HG03571 (cell line): ENCODE measurements at regions not wholly inside any gene's neighbourhood (a gene's known extent, or its start where the extent isn't known, plus 50 kb on each side); places are given as distances from the start of the nearest gene placed in this dataset.

Experiments used
- ATAC-seq: cut with Tn5 transposase; IDR thresholded peaks from one replicate; pipeline ENCODE4 v1.9.1; 2021; ENCODE audit not compliant: unreplicated experiment

DNA sequence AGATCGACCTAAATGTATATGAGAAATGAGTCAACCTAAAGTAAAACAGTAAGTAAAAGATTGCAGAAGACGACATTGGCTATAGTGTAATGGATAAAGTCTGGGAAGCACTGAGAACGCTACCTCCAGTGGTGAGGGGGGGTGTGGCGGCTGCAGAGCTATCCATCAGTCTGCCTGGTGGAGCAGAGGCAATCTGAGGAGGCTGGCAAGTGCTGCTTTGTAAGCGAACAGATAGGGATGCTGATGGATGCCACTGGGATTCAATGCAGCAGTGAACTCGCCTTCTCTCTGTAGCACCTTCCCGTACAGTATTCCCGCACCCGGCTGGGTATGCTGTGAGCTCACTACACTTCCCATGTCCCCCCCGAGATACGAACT, 261.5 kb downstream of the NSG2 start:
- ATAC-seq, result no peak

DNA sequence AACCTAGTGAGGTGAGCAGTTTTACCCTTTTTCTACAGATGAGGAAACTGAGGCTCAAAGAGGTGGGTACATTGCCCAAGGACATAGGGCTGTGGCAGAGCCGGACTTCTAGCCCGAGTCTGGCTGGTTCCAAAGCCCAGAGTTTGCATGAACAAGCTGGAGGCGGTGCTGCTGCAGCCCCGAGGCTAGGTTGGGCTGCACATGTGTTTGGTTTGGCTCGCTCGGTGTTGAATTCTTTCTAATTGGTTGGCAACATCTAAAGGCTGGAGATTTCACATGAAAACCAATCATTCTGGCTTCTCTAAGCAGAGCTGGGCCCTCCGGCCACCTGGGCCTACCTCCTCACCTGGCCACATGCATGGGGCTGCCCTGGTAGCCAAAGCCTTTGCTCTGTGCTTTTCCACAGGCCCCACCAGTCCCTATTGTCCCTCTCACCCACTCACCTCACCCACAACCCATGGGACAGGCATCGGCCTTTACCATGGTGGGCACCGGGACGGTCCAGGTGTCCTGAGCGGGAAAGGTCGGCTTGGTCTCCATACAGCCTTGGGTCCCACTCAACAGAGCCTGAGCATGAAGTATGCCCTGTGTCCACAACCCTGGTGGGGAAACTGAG, 262.3 kb downstream of the NSG2 start:
- ATAC-seq, result no peak

DNA sequence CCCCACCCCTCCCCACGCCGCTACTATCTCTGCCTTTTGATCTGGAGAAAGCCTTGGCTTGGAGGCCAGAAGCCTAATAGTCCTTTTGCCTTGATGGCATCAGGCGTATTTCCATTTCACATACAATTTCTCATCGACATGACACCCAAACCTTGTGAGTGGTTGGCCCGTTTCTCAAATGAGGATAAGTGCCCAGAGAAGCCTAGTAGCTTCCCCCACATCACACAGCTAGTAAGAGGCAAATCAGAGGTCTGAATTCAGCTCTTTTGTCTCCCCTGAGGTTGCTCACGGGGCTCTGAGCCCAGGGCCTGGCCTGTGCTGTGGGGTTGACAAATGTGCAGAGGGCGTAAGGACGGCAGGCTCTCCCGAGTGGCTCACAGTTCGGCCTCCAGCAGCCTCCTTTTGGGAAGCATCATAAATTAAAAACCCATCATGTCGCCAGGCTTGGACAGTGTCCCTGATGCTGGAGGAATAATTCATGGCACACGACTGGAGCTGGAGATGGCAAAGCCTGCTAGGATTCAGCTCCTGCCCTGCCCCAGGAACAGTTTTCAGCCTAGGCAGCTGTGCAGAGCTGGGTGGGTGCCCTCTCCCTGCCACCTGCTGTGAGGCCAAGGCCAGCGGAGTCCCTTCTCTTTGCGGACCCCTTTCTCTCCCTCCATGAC, 263.8 kb downstream of the NSG2 start:
- no peak for ATAC-seq

DNA sequence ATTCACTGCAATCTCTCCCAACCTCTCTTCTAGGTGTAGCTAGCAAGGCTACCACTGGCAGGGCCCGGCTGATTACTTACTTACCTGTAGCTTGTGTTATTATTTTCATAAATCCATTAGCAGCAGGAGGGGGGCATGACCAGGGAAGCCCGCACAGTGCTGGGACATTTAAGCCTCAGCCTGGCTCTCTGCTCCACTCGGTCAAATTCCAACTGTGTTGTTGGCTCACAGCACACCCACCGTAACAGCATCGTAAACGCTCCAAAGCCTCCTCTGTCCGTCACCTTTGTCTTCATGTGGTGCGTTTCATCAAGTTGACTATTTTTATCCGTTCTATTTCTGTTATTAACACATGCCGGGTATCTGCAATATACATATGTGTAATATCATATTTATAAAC, 264.7 kb downstream of the NSG2 start:
- no peak for ATAC-seq

DNA sequence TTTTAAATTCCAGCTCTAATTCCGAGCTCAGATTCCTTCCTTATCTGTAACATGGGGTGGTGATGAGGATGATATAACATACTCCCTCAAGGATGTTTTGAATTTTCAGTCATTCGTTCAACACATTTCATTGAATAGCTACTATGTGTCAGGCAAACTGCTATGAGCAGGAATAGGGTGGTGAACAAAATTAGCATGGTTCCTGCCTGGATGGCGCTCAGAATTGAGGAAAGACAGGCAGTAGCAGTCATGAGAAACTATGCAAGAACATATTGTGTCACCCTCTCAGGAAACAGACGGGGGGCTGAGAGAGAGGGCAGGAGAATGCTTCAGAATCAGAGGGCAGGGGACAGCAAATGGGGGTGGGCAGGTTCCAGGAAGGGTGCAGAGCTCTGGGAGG, 265.2 kb downstream of the NSG2 start:
- no peak for ATAC-seq

DNA sequence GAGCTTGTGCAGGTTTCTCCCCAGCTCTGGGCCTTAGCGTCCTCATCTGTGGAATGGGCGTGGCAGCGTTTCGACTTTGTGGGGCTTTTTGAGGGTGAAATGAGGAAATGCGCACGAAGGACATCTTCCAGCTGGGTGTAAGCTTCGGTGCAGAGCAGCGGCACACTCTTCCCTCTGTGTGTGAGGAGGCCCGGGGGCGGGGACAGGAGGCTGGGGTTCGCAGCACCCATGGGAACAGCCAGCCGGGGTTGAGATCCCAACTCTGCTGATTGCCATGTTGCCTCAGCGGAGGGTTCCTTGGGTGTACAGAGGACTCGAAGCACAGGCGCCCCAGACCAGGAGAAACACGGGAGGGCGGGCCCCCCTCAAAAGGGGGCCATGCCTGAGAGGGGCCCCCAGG, 265.6 kb downstream of the NSG2 start:
- no peak for ATAC-seq

DNA sequence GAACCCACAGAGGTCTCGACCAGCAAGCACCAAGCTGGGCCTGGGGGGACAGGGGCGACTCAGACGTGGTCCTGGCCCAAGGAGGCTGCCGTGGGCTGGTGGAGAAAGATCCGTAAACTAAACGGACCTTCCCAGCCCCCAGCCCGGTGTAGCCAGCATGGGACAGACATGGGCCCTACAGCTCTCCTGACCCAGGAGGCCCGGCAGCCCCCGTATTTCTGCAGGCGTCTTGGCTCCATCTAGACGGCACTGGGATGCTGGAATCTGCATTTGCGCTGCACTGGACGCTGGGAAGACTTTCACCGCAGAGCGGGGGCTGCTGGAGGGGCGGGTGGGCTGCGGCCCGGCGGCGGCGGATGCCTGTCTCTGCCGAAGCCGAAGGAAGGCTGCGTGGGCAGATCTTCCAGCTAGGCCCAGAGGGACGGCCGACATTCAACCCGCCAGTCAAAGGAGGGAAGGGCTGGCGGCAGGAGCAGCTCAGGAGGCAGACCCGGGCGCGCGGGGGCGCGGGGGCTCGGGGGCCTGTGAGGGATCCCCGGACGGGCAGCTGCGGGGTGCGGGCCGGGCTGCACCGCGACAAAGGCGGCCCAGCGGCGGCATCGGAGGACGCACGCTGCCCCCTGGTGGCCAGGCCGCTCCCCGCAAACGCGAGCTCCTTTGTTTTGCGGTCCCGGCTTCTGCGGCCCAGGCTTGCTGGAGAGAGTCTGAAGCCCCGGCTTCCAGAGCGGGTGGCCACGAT, 266.2 kb downstream of the NSG2 start:
- no peak for ATAC-seq

DNA sequence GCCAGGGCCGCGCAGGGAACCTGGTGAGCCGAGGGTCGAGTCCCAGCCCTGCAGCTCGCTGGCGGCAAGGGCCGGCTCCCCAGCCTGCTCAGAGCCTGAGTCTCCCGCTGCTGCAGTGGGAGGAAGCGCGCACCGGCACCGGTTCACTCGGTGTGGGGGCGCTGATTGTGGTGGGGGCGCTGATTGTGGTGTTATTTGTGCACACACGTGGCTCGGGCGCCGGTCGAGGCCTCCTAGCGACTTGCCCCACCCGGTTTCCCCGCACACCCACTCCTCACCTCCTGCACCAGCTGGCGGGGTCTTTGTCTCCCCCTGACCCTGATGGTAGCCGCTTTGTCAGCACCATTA, 266.7 kb downstream of the NSG2 start:
- no peak for ATAC-seq

DNA sequence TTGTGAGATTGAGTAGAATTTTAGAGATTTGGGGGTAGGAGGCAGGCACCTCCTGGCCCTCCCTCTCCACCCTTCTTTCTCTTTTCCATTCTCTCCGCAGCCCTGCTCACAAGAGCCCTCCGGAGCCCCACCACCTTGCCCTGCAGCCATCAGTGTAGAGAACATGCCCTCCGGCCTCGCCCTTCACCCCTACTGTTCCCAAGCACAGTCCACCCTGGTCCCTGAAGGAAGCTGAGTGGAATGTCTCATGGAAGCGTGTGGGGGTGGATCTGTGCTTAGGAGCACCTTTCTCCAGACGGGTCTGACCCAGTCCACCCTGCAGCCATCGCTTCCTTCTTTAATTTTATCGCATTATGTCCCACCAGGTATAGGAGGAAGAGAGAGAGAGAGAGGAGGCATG, 267.1 kb downstream of the NSG2 start:
- no peak for ATAC-seq

DNA sequence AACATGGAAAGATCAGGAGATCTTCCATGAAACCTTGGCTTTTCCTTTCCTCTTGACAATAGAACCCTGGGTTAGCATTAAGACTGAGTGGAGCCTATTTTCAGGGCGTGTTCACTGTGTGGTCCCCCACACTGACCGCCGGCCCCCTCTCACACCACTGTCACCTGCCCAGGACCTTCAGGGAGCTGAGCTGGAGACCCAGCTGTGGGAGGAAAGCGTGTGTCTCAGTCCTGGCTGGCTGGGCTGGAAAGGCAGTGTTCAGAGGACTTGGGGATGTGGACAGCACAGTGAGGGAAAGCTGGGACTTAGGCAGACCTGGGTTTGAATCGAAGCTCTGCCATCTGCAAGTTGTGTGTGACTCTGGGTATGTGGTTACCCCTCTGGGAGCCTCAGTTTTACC, 268.1 kb downstream of the NSG2 start:
- no peak for ATAC-seq

DNA sequence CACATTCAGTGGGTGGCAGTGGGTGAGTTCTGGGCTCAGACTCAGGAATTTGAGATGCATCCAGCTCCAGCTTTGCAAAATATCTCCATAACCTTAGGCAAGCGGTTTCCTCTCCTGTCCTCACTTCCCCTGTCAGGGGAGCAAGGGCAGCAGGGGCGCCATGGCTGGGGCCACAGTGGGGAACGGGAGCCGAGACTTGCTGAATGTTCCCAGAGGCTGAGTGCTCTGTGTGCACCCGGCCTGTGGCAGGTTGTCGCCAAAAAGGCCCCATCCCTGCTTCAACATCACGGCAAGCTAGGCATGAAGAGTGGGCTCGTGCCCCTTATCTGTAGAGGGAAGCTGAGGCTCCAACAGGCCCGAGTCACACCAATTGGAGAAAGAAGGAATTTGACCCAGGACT, 268.8 kb downstream of the NSG2 start:
- no peak for ATAC-seq

DNA sequence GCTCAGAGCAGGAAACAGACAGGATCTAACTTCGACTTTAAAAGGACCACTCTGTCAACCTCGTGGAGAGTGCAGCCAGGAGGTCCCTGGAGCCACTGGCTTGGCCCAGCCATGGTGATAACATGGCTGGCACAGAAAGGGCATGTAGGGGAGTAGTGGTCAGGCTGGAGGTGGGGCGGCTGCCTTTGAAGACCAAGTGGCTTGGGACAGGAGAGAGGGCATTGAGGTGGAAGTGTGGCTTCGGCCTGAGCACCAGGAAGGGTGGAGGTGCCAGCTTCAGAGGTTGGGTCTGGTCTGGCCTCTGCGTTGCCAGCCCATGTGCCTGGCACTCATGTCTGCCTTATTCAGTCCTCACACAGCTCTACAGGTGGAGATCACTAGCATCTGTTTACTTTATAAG, 270.0 kb downstream of the NSG2 start:
- no peak for ATAC-seq

DNA sequence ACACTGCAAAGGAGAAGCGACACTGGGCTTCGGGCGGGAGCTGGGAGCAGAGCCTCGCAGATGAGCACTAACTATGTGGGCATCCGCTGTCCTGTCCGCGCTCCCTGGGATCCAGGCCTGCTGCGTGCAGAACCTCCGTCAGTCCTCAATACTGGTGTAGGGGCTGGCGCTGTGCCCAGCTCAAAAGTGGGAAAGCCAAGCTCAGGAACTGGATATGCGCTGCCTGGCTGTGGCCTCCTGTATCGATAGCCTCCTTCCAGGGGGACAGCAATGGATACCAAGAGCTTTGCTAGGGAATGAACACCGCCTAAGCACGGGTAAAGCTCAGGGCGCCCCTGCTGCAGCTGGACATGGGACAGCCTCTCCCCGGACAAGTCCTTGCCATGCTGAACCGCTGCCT, 270.4 kb downstream of the NSG2 start:
- ATAC-seq, result no peak

DNA sequence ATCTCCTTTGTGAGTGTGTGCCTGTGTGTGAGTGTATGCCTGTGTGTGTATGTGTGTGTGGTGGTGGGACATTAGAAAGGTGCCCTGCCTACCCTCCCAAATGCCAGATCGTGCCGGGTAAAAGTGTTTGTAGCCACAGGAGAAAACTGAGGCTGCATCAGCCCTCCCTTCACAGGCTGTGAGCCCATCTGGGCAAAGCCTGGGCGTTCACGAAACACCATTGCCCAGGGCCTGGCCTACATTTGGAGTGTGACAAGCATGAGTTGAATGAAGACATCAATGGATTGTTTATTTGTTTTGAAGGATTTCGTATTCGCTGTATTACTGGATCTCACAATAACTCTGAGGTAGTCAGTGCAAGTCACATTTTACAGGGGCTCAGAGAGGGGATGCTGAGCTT, 270.8 kb downstream of the NSG2 start:
- no peak for ATAC-seq

DNA sequence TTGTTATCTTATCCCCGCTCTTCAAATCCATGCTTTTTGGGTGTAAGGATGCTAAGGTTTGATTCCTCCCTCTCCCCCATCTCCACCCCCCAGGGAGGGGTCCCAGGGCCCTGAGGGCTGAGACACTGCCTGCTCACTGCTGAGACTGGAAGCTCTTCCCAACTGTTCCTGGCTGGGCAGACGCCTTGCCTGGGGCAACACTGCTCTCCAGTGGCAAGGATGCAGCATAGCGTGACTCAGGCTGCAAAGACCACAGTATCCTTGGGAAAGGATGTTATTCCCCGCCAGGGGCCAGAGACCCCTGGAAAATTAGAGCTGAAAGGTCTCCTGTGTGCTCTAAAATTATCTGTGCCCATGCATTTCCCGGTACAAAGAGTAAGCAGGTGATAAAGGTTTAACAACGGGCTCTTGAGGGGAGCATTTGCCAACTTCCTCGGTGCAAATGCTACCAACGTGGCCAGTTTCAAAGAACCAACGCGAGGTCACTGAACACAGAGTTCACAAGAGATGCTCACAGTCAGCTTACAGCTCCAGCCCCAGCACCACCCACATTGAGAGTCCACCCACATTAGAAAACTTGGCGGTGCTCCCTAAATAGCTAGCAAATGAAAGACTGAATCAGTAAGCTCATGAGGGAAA, 271.9 kb downstream of the NSG2 start:
- ATAC-seq, result no peak

DNA sequence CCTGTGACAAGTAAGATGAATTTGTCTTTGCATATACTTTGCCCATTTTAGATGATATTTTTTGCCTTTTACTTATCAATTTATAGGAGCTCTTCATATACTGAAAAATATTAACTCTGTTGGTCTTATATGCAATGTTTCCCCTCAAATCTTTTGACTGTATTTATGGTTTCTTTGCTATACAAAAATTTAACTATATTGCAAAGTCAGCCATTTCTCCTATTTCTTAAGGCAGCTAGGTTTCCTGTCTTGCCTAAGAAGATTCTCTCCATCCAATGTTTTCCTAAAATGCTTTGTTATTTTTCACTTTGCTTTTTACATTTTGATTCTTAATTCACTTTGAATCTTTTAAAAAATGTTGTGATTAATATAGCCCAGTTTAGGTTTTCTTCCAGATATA, 273.1 kb downstream of the NSG2 start:
- no peak for ATAC-seq

DNA sequence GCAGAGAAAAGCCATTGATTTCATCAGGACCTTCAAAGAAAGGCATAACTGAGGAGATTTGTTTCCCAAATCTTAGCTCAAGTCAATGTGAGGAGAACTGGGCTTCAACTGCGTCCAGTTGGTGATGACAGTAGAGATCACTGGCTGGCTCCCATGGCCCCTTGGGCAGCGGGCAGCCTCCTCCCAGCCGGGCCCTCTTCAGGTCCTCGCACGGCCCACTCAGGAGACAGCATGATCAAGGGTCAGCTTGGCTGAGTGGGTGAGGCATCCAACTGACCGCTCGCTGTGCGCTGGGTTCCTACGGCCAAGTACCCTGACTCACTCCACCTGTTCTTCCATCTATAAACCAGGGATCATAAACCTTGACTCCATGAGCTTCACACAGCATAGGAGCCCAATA, 274.0 kb downstream of the NSG2 start:
- ATAC-seq, result no peak

DNA sequence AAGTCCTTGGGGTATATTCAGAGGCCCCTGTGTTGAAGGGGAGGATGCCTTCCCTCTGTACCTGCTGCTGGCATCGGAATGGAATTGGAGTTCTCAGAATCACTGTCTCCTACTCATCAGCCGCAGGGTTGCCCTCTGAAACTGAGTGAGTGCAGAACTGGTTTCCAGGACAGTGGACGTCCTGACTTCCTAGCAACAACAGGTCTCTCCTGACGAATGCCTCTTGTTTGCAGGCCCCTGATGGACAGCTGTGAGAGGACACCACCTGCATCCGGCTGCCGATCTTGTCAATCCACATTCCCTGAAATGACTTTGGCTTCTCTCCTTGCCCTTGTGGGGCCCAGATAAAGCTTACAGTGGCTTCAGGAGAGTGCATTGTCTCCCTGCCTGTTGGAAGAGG, 274.5 kb downstream of the NSG2 start:
- ATAC-seq, result no peak

DNA sequence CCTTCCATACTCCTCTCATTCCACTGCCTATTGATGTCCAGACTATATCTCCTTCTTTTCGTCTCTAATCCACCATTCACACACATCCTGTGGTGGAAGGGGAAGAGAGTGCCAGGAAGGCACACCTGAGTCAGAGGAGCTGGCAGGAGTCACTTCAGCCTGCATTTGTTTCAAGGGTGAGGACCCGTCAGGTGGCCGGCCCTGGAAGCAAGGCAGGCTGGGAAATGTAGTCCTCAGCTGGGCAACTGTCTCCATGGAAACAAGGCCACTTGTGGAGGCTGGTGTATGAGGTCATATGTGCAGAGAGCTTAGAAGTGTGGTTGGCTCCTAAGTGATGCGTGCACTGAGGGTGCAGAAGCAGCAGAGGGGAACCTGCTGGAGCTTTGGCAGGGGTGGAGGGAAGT, 278.4 kb downstream of the NSG2 start:
- no peak for ATAC-seq

DNA sequence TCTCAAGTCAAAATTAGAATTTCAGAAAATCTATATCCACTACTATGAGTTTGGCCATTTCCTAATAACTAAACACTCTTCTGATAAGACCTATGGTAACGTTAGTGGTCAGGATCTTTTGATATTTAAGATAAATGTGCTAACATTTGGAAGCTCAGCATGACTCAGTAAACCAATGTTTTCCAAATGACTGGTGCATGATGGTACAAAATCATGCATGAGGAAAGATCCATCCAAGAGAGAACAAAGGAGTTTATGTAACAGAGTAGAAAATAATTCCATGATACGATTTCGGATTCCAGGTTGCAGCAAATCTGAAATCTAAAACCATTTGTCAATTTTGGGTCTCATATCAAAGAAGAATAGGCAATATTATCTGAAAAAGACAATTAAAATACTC, 279.2 kb downstream of the NSG2 start:
- no peak for ATAC-seq

DNA sequence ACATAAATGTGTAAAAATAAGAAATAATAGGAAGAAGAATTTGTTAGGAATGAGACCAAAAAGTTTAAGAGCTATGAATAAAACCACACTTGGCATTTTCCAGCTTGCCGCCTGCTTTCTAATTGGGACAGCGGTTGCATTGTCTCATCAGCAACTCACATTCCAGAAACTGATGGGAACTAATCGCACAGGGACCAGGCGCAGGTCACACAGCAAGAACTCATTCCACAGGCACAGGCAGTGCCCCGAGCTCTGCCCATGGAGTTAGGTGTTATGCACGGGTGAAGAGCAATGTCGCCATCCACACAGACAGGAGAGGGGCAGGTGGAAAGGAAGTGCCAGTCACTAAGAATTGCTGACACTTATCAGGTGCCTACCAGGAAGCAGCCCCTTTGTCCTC, 279.9 kb downstream of the NSG2 start:
- no peak for ATAC-seq

DNA sequence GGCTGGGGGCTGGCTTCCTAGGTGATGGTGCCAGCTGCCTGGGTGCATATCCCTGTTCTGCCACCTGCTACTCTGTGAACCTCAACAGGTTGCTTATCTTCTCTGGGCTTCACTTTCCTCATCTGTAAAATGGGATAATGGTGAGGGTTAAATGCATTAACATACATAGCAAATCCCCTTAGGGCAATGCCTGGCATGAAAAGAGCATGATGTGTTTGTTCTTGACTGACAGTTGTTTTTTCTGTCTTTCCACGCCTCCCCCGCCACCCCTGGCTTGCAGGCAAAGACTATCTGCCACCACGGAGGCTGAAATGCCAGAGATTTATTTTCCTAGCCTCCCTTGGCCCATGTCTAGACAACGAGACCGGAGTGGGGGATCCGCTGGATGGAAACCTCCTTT, 280.5 kb downstream of the NSG2 start:
- ATAC-seq, result no peak
